Stimulated activated CD4-positive, alpha-beta T cell treated with anti-CD3 and anti-CD28 coated beads, Interleukin-15, amount 100 ng/mL, for 1 hour (primary cell): ENCODE measurements at regions not wholly inside any gene's neighbourhood (a gene's known extent, or its start where the extent isn't known, plus 50 kb on each side); places are given as distances from the start of the nearest gene placed in this dataset.

Experiments used
- DNase-seq, 2 donors: peaks; one replicate each; pipeline ENCODE4 v3.0.0-alpha.2; 2020; ENCODE audit warnings: low read depth in 1 of 2, low spot score in 1 of 2

DNA sequence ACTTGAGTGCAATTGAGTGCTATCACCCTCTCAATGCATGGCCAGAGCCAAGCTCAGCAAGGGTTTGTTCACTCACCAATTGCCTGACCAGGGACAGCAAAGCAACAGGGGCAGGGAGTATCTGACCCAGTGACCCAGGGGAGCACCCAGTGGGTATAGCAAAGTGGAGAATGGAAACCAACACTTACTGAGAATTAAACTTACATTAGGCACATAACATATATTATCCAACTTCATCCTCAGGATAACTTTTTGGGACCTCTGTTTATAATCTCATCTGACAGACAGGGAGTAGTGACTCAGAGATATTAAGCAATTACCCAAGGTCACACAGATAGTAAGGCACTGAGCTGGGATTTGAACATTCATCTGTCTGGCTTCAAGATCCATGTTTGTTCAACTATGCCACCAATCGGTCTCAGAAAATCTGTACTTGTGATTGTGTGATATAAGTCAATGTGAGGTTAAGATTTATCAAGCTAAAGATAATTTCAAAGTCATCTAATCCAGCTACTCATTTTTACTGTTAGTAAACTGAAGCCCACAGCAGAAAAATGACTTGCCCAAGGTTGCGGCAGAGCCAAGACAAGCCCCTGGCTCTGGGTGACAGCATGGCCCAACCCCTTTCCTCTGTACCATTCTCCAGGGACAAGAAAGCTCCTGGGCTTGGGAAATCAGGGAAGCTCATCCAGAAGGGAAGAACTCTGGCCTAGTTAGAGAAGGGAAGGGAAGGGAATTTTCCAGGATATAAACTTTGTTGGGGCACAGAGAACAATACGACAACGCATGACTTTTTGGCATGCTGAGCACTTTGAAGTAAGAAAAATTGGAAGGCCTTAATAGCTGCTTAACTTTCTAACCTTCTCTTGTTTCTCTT, 138.0 kb upstream of the SMAD3 start:
- no peak for DNase-seq

DNA sequence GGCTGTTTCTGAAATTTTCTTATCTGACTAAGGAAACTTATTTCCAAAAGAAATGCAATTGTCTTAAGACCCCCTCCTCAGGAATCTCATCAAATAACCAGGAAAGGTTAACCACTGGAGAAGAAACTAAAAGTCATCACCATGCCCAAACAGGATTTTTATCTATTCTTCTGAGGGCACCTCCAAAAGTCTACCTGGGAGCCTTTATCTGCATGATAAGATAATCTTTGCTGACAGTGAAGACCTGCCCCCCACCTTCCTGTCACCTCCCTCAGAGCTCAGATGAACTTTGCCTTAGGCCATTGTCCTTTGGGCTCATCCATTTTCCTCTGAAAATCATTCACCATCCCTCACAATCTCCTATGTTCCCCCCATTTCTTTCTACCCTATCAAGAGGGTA, 137.3 kb upstream of the SMAD3 start:
- no peak for DNase-seq

DNA sequence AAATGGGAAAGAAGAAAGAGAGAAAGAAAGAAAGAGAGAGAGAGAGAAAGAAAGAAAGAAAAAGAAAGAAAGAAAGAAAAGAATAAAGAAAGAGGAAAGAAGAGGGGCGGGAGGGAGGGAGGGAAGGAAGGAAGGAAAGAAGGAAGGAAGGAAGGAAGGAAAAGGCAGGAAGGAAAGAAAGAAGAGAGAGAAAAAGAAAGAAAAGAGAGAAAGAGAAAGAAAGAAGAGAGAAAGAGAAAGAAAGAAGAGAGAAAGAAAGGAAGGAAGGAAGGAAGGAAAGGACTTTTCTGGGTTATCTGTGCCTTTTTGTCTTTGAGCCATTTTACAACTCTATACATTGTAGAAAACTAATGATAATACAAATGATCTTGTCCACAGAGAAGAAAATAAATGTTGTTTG, 136.6 kb upstream of the SMAD3 start:
- DNase-seq: no peak

DNA sequence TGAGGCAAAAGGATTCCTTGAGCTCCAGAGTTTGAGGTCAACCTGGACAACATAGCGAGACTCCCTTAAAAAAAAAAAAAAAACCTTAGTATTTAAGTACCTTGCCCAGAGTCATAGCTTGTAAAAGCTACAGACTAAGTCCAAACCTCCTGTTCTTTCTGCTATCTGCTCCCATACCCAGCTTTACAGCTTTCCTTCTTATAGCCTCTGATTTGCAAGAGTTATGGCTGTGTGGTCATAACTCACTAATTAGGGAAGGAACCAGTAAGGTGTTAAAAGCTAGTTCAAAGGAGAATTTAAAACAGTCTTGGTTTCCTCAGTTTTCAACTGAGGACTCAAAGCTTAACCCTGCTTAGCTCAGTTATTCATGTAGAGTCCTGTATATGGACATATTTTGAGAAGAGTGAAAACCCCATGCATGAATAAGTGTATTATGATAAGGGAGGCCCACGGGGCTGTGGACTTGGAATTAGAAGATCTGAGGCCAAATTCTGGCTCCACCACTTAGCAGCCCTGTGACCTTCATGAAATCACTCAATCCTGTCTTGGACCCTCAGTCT, 135.5 kb upstream of the SMAD3 start:
- DNase-seq: no peak

DNA sequence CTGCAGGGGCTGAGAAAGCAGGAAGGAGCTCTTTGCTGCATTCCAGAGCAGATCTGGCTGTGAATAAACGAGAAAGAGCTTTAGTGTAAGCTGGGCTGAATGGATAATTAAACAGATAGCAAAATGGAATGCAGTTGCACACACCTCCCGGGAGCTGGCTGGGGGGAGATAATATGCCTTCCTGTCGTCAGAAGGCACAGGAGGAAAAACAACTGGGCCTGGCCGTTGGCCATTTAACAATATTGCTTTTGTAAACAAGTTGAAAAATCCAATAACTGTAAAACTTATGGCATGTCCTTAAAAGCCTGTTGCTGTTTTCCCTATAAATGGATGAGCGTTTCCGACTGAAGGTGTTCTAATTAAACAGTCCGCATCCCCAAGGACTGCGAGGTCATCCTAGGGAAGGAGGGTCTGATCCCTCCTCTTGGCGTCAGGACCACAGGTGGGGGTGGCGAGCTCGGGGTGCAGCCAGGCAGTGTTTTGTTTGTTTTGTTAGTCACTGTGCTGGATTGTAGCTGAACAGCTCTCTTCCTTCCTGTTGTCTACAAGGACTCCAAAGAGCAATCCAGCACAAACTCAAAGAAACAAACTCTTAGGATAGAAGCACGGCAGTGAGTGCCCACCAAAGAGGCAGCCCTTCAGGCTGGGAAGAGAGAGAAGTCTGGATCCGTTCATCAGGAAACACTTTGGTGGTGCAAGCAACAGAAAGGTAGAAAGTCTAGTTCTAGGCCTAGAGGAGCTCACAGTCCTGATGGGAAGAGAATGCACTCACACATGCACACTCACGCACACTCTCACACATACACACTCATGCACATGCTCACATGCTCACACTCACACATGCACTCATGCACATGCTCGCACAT, 133.4 kb upstream of the SMAD3 start:
- DNase-seq: no peak

DNA sequence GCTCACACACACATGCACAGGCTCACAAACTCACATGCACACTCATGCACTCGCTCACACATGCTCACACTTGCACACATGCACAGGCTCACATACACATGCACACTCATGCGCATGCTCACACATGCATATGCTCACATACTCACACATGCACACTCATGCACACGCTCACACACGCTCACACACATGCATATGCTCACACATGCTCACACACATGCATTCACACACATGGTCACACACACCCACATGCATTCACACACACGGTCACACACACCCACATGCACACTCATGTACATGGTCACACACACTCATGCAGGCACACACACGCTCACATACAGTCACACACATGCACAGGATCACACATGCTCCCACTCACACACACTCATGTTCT, 132.8 kb upstream of the SMAD3 start:
- DNase-seq: no peak

DNA sequence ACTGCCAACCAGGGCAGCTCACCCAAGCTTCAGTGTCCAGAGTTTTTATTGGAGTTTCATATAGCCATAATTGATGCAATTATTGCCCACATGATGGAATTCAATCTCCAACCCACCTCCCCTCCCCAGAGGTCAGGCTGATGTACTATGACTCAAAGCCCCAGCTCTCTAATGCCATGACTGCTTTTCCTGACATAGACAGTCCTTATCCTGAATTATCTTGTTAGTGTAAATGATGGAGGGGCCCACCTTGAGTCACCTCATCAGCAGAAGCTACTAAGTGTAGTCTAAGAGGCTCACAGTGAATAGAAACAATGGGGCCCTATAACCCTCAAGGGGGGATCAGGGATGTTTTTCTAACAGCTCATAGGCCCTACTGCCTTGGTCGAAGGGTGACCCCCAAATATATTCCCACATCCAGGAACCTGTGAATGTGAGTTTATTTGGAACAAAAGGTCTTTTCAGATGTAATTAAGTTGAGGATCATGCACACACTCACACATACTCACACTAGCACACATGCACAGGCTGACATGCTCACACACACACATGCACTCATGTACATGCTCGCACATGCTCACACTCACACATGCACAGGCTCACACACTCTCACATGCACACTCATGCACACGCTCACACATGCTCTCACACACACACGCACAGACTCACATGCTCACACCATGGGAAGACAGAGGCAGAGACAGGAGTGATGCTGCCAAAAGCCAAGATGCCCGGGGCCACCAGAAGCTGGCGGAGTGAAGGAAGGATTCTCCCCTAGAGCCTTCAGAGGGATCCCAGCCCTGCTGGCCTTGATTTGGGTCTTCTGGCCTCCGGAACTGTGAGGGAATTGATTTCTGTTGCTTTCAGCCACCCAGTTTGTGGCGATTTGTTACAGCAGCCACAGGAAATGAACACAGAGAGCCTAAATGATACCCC, 131.2 kb upstream of the SMAD3 start:
- no peak for DNase-seq

DNA sequence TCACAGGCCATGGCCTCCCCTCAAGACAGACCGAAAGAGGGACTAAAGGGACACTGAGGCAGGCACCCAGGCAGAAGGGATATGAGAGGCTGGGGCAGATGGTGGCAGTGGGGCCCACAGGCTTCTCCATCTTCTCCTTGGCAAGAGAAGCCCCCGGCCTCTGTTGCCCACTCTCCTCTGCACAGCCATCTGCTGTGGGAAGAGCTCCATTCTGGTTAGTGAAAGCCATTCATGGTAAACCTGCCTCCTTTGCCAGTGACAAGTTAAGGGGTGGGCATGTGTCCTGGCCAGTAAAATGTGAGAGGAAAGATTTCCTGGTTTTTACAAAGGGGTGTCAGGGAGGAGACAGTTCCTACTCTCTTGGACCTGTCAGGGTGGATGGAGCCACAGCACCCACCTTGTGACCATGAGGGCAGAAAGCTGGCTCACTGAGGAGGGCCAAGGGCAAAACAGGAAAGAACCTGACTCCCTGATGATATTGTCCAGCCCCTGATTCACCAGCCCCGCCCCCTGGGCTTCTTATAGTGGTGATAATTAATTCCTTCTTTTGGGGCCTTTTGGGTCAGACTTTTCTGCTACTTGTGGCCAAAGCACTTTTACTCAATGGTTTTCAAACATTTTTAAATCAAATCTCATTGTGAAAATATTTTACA, 130.4 kb upstream of the SMAD3 start:
- no peak for DNase-seq

DNA sequence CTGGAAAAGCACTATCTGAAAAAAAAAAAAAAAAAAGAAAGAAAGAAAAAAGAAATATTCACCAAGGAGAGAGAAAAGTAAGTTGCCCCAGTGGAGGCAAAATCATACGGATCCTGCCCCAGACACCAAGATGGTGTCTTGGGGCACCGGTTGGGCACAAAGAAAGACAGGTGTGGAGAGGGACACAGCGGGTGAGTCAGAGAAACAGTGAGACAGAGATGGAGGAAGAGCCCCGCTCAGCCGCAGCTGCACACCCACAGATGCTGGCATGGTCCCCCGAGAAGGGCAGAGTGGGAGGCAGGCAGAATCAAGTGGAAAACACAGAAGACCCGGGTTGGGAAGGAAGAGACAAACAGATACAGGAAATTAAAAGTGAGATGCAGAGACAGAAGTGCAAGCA, 129.7 kb upstream of the SMAD3 start:
- no peak for DNase-seq

DNA sequence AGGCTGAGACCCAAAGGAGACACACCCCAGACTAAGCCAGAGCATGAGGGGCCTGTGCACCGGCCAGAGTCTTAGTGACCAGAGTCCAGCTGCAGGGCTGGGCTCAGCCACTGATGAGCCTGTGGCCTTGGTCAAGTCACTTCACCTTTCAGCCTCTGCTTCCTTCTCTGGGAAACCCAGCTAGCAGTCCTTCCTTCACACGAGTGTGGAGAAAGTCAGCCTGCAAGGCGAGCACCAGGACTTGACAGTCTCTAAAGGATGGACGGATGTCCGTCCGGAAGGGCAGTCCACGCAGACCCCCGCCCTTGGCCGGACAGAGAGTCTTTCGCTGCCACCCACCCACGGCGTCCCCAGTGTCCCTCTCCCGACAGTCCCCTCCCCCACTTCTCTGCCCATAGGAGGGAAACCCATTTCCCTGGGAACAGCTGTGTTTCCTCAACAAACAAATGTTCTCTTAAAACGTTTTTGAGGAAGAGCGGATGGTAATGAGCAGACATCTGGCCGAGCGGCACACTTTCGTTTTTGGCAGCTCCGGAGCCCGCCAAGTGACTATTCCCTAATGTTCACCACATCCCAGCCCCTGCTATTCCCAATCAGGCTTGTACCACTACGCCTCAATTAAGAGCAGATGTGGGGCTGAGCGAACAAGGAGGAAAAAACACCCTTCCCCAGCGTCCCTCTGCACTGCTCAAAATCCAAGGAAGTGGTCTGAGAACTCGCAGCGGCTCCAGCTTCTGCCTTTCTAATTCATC, 129.1 kb upstream of the SMAD3 start:
- DNase-seq: no peak

DNA sequence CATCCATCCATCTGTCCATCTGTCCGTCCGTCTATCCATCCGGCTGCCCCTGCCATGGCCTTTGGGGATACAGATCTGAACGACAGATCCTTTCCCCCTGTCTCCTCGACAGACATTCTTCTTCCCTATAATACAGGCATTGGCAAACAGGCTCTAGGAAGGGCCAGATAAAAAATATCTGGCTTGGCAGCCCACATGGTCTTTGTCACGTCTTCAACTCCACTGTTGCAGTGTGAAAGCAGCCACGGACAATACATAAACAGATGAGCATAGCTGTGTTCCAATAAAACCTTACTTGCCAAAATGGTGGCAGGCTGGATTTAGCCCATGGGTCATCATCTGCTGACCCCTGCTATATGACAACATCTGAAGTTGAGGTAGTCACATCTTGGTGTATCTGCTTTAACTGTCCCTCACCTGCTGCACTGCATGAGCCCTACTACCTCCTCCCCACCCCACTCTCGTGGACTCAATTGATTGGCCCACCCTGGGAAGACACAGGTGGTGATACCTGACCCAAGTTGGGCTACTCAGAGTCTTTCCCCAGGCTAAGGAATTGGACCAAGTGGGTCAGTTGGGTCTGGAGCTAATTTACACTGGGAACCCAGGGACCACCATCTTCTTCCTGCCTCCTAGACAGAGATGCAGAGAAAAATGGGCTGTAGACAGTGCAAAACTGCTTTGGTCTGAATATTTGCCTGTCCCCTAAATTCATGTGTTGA, 128.4 kb upstream of the SMAD3 start:
- no peak for DNase-seq

DNA sequence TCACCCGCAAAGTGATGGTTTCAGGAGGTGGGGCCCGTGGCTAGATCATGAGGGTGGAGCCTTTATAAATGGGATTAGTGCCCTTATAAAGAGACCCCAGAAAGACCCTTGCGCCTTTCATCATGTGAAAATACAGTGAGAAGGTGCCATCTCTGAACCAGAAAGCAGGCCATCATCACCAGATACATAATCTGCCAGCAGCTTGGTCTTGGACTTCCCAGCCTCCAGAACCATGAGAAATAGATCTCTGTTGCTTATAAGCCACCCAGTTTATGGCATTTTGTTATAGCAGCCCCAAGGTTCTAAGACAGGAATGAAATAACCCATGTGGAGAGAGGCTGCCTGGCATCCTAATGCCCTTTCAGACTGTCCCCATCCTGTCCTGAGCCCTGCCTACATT, 127.8 kb upstream of the SMAD3 start:
- no peak for DNase-seq

DNA sequence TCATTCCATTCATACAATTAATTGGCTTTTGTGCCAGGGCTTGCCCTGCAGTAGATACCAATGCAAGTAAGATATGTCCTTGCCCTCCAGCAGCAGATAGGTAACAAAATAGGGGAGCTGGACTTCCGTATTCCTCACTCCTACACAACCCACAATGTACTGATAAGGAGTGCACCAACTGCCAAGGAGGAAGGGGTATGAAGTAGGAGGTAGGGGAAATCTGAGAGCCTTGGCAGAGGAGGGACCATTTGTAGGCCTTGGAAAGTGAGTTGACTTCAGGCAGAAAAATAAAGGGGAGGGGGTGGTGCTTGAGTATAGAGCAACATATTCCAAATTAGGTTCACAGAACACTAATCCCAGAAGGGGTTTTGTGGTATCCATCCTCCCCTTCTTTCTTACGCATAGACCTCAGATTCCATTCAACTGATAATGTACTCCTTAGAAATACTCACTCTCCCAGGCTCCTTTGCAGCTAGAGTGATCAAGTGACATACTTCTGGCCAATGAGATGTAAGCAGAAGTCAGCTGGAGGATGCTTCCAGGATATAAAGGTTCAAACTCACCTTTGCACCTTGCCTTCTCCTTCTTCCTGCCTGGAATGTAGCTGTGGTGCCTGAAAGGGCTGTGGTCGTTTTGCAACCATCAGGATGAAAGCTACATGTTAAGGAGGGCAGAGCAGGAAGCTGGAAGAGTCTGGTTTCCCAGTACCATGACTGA, 127.1 kb upstream of the SMAD3 start:
- DNase-seq: no peak

DNA sequence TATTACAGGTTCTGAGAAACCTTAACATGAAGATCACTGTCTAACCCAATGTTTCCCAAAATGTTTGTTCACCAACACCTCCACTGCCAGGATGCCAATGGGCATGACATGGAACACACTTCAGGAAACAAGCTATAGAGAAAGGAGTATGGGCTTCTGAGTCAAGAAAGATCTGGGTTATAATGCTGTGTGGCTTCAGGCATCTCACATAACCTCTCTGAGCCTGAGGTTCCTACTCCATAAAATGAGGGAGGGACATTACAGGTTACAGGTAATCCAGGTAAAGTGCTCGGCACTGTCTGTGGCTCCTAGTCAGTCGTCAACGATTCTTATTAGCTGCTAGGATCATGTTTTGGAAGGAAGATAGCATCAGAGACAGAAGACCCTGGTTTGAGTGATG, 126.4 kb upstream of the SMAD3 start:
- no peak for DNase-seq

DNA sequence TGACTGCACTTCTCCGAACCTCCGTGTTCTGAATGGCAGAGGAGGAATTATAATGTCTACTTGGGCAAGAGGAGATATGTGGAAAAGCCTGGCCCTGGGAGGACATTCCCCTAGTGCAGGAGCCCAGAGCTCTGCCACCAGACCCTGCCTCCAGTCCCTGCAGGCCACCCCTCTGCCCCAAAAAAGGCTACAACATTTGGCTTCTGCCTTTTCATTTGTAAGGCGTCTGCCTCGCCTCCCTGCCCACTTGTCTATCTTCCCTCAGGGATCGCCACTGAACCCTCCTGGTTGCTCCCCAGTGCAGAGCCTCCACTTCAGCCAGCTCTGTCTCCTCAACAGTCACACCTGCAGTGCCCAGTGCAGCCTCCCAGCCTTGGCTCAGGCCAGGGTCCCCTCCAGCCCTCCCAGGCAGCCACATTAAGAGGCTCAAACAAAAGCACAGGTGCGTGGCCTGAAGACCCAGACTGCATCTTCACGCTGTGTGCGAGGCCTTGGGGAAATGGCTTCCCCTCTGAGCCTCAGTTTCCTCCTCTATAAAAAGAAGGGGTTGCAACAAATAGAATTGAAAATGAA, 125.9 kb upstream of the SMAD3 start:
- no peak for DNase-seq

DNA sequence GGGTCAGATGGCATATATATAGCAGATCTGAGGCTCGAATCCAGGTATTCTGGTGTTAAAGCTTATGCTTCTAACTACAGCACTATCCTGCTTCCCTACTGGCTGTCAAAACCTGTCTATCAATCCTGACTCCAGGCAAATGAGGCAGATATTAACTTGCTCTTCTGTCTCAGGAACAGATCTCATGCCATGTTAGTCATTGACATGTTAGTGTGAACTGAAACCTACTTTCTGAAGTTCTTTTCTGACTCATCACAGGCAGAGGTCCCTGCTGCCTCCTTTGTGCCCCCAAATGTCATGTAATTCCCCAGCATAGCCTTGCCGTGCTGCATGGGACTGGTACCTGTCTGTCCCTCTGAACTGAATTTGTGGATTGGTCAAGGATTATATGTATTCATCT, 125.0 kb upstream of the SMAD3 start:
- no peak for DNase-seq

DNA sequence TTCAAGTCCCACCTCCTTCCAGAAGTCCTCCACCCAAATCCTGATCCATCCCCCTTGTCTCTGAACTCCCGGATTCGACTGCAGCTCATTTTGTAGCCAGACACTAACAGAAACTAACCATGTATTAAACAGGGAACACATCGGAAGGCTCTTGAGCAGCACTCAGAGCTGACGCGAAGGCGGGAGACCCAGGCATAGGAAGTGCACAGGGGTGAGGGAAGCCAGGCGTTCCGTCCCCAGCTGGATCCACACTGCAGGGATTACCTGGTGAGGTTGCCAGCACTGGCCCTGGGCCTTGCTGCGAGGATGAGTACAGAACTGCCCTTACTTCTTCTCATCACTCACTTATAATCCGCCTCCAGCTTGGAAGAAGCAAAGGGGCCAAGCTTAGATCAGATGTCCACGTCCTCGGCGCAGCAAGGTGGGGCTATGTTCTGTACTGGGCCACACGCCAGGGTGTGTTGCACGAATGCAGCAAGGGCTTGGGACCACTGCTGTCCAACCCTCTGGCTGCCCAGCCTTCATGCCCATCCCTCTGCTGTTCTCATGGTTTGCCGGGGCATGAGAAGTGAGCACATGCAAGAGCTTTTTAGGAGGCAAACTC, 124.2 kb upstream of the SMAD3 start:
- no peak for DNase-seq

DNA sequence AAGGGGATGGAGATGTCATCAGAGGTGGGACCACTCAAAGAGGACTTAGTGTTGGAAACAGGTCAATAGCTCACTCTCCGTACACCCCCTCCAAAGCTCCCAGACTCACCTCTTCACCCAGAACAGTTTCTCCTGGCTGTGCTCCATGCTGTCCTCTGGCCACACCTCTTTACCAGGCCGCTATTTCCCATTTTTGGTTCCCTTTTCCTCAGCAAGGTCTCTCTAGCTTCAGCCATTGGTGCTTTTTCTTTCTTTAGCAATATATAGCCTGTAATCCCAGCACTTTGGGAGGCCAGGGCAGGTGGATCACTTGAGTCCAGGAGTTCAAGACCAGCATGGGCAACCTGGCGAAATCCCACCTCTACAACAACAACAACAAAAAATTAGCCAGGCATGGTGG, 123.6 kb upstream of the SMAD3 start:
- DNase-seq: no peak
